Left cardiac atrium (tissue), 4 donors: ENCODE measurements at regions not wholly inside any gene's neighbourhood (a gene's known extent, or its start where the extent isn't known, plus 50 kb on each side); places are given as distances from the start of the nearest gene placed in this dataset.

Experiments used
- ATAC-seq, 2 donors: fragments of 200-7000 bp; cut with Tn5 transposase; one replicate each; pipeline ENCODE4 v1.9.1; 2020; ENCODE audit warnings: mild to moderate bottlenecking in 2 of 2, moderate library complexity in 2 of 2
- DNase-seq: peaks from one replicate; pipeline ENCODE4 v3.0.0-alpha.2; 2020
- intact Hi-C, 2 donors: fragments of 100-400 bp; cut with DNase I; formaldehyde crosslinking; loops; one replicate each; pipeline versions ENCODE4 v1.14.1 to v1.15.1; 2022 to 2023
- donor health status: DM: no; HTN: yes; CAD: no.
- donor health status: DM: no; HTN: yes; CAD: no; lungs with severe emphysema.
- donor health status: DM: yes; HTN: yes; CAD: no.
- donor health status: Dilated cardiomyopathy.

GRCh38 chr13:111636804-111637203, 316.4 kb downstream of the TEX29 start:
- ATAC-seq: no peak

GRCh38 chr13:111637365-111637764, 316.9 kb downstream of the TEX29 start:
- DNase-seq (no peak), ATAC-seq (no peak)
- intact Hi-C loops: no loop called here

More at GRCh38 chr13:111636804-111637203, 316.4 kb downstream of the TEX29 start:
- DNase-seq: no peak
- intact Hi-C loops: no loop called here

DNA sequence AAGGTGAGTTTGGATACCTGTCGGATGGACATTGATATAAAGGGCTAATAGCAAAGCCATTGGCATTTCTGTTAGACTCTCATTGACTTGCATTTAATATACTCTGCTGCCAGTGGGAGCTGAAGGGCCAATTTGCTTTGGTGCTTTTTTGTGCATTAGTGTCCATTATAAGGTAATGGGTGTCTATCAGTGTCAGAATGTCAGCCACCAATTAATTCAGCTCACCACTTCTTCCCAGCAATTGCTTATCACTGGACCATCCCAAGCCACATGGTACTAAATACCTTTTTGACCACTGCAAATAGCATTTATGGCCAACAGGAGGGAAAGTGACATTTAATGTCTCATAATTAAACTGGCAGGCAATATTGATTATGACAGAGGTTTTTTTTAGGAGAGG, 317.8 kb downstream of the TEX29 start:
- DNase-seq (no peak), ATAC-seq (no peak)
- intact Hi-C loops: no loop called here

- ATAC-seq: no peak
- intact Hi-C loops: no loop called here
Measured at GRCh38 chr13:111639196-111639705, 318.8 kb downstream of the TEX29 start.

DNA sequence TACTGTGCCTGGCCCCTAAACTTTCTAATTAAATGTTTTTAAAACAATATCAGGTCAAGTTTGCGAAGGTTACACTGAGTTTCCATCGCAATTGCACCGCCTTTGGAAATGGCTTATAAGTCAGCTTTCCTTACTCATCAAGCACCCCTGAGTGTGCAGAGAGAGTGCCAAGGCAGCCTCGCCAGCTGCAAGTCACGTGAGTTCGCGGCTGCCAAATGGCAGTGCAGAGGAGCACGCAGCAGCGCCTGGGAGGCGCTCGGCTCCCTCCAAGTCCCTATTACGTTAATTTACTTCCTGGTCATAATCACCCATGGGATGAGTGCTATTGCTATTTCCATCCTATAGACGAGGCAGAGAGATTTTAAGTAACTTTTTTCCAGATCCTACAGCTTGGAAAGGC, 319.6 kb downstream of the TEX29 start:
- ATAC-seq: peak in 1 of 2 donors; percentile 82
- DNase-seq: no peak
- intact Hi-C loops: no loop called here

More at GRCh38 chr13:111639196-111639705, 318.8 kb downstream of the TEX29 start:
- no peak for DNase-seq

DNA sequence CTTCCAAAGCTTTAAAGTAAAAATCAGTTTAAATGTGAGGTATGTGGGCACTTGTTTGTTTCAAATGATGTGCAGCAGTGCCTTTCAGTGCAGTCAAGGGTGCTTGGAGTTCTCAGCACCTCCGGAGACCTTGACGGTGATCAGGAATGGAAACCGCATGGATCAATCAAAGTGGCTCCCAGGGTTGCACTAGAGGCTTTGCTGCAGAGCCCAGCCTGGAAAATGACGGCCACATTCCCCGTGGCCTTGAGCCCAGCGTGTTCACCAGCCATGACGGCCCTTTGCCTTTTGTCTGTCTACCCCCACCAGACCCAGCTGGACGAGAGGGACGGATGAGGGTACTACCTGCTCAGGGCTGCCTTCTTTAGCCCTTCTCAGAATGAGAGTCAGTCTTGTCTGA, 320.0 kb downstream of the TEX29 start:
- no peak for ATAC-seq
- DNase-seq: no peak
- intact Hi-C loops: no loop called here

DNA sequence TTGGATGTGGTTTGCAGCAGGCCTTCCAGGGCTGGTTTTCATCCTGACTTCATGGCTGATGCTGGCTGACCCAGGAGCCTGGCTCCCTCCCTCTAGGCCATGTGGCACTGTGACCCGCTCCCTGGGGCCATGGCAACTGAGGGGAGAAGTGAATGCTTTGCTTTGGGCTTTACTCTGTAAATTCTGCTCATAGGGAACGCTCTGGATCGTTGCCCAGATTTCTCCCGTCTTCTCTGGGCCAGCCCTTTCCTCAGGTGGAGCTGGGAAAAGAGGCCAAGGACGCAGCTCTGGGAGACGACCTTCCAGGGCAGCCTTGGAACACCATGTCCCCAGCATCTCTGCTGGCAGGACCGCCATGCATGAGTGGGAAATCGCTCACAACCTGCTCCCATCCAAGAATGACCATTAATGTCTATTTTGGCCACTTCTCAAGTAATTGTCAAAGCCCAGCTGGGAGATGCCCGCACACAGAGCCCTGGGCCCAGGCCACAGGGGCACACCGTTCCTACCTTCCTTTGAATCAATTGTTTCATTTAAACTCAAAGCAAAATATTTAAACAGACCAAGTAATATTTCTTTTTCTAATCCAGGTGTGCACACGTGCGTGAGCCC, 321.8 kb downstream of the TEX29 start:
- intact Hi-C loops: no loop called here
- no peak for DNase-seq
- ATAC-seq: no peak

DNA sequence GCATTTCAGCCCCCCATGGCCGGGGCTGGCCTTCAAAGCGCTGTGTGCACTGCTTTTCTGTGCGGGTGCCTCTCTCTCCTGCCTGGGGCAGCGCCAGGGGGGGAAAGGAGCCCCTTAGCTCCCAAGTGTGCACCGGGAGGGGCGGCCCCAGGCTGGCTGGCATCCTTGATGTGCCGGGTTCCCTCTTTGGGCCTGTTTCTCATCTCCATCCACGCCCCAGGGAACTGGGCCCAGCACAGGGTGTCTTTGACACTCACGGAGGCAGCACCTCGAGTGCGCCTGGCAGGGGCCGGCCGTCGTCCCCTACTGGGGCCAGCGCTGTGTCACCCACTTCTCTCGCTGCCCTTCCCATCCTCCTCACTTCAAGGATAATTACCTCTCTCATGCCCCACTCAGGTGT, 324.3 kb downstream of the TEX29 start:
- DNase-seq (no peak), ATAC-seq (no peak)
- intact Hi-C loops: no loop called here

DNA sequence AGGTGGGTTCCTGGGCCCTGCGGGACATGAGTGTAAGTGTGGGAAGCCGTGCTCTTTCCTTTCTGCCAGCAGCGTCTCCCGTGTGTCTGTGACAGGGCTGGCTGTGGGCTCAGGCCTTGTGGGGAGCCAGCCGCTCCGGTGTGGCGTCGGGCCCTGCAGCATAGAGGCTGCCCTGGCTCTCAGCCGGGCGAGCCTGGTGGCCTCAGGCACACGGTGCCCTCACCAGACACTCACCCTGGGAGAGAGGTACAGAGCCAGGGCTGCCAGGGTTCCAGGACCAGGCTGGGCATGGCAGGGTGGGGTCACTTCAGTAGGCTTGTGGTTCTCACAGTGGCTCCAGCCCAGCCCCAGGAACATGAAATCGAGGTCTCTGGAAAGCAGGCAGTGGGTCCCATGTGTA, 324.8 kb downstream of the TEX29 start:
- intact Hi-C loops: no loop called here
- no peak for ATAC-seq
- DNase-seq: no peak

- no peak for ATAC-seq
- intact Hi-C loops: no loop called here
- DNase-seq: no peak
Measured at GRCh38 chr13:111645598-111646455, 325.4 kb downstream of the TEX29 start.

- intact Hi-C loops: no loop called here
- no peak for ATAC-seq
- no peak for DNase-seq
Measured at GRCh38 chr13:111646456-111646855, 326.0 kb downstream of the TEX29 start.

GRCh38 chr13:111648885-111649284, 328.4 kb downstream of the TEX29 start:
- ATAC-seq (no peak), DNase-seq (no peak)
- intact Hi-C loops: no loop called here

GRCh38 chr13:111650626-111651025, 330.2 kb downstream of the TEX29 start:
- DNase-seq (no peak), ATAC-seq (no peak)
- intact Hi-C loops: no loop called here

- ATAC-seq (no peak), DNase-seq (no peak)
- intact Hi-C loops: no loop called here
Measured at GRCh38 chr13:111652676-111653075, 332.2 kb downstream of the TEX29 start.

GRCh38 chr13:111654531-111654930, 334.1 kb downstream of the TEX29 start:
- ATAC-seq: no peak
- intact Hi-C loops: no loop called here
- DNase-seq: no peak

GRCh38 chr13:111656439-111656838, 336.0 kb downstream of the TEX29 start:
- no peak for DNase-seq
- intact Hi-C loops: no loop called here
- ATAC-seq: no peak

- ATAC-seq (no peak), DNase-seq (no peak)
- intact Hi-C loops: no loop called here
Measured at GRCh38 chr13:111657013-111657412, 336.6 kb downstream of the TEX29 start.

- intact Hi-C loops: no loop called here
- DNase-seq: no peak
- ATAC-seq: peak; percentile 20 to 49
Measured at GRCh38 chr13:111658145-111659100, 338.0 kb downstream of the TEX29 start.

- ATAC-seq: no peak
- intact Hi-C loops: no loop called here
- no peak for DNase-seq
Measured at GRCh38 chr13:111659219-111659775, 338.9 kb downstream of the TEX29 start.
